HG02870 (cell line): ENCODE measurements at regions not wholly inside any gene's neighbourhood (a gene's known extent, or its start where the extent isn't known, plus 50 kb on each side); places are given as distances from the start of the nearest gene placed in this dataset.

Experiments
- ATAC-seq: cut with Tn5 transposase; IDR thresholded peaks from one replicate; pipeline ENCODE4 v1.9.1; 2021; ENCODE audit warnings: mild to moderate bottlenecking, moderate library complexity; ENCODE audit not compliant: unreplicated experiment

- no peak for ATAC-seq
These were observed 157.6 kb downstream of the AACS start for GRCh38 chr12:125222876-125223275.

DNA sequence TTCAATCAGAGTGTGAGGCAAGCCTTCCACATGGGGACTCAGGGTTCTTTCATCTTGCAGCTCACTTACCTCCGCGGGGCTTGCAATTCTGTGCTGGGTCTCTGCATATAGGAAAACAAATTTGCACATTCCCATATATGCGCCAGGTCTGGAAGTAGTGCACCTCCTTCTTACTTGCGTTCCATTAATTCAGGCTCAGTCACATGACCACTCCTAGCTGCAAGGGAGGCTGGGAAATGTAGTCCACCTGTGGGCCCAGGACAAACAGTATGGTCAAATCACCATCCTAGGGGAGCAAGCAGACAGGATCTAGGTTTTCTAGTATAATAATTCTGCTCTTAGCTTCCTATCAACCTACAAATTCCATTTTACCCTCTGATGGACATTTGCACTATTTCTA is 160.4 kb downstream of the AACS start:
- no peak for ATAC-seq

GRCh38 chr12:125228519-125229260 is 163.5 kb downstream of the AACS start:
- no peak for ATAC-seq

- ATAC-seq, result no peak
These were observed 164.8 kb downstream of the AACS start for GRCh38 chr12:125229878-125230530.

GRCh38 chr12:125233319-125233718 is 168.1 kb downstream of the AACS start:
- no peak for ATAC-seq

DNA sequence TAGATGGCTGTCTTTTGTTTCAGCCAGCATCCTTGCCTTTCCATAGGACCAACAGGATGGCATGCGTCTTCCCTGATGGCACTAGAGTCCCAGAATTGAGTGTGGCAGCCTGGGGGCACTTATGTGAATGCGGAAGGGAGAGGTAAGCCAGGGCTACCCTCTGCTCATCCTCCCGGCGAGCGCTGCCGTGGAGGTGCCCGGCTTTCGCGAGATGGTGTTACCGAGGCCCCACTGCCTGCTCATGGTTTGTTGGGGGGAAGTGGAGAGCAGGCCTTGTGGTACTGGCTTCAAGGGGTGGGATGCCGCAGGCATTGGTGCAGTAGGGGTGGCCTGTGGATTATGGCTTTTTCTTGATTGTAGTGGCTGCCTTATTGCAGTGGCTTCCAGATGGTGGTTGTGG is 174.3 kb downstream of the AACS start:
- ATAC-seq, result no peak

DNA sequence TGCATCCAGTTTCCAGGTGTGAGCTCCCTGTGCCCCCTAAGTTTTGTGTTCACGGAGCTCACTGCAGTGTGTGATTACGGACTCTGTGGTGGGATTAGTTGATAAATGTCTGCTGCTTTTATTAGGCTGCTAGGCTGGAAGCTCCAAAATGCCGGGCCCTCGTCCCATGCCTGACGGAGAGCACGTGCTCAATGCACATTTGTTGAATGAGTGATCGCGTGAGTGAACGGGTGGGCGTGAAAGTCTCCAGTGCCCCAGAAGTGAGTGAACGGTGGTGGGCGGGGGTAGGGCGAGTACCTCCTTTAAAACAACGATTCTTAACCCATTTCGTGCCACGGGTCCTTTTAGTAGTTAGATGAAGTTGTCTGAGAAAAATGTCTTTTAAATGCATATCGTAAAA is 175.5 kb downstream of the AACS start:
- ATAC-seq, result no peak

DNA sequence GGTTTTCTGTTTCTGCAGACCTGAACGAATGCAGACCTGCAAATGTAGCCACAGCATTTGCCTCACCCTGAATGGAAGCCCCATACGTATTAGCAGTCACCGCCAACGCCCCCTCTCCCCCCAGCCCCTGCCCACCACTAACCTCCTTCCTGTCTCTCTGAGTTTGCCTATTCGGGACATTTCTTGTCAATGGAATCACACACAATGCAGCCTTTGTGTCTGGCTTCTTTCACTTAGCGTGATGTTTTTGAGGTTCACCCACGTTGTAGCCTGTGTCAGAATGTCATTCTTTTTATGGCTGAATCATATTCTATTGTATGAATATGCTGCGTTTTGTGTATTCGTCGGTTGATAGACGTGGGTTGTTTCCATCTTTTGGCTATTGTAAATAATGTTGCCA is 178.6 kb downstream of the AACS start:
- ATAC-seq, result no peak

GRCh38 chr12:125244338-125244737 is 179.1 kb downstream of the AACS start:
- ATAC-seq, result no peak

DNA sequence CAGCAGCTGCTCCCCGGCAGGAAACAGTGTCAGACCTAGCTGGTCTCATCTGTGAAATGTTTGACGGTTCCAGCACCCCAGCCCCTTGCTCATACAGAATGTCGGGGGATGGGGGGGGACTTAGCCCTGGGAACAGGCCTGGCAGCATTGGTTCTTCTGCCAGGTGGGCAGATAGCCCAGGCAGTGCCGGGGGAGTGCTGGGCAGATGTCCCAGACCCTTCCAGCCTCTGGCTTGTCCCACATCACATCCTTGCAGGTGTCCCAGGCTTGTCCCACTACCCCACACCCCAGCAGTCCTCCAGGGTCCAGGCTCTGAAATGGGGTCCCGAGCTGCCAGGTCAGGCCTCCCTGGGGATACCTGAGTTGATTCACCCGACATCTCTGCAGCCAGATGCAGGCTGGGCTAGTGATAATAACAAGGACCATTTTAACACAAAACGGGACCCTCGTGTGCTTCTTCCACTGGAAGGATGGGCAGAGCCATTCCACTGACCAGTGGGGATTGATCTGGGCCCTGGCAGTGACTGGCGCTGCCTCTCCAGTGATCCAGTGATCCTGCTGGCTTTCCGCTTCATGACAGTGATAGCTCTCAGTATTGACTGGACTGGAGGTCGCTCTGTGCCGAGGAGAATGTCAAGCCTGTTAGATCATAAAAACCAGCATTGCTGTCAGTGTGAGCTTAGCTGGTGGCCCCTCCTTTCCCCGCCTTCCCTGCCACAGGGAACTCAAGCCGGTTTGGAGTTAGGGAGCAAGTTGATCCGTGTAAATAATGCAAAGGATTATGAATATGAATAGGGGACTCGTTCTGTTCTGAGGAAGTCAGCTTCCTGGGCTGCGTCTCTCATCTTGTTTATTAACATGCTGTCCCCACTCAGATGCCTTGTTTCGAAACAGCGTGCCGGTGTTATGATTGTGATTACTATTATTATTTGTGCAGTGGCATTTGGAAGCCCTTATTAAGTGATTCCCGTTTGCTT is 180.6 kb downstream of the AACS start:
- ATAC-seq, result no peak

DNA sequence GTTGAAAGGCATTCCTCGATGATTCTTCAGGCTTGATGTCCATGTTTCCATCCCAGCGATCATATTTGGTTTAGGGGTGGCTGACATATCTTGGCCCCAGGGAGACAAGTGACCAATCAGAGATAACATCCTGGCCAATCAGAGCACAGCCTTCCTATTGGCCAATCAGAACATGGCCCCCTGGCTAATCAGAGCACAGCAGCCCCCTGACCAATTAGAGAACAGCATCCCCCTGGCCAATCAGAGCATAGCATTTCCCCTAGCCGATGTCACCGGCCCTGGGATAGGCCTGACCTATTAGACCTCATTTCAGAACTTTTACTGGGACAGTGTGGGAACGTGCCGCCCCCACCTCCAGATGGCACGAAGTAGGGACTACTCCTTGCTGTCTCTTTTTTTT is 182.2 kb downstream of the AACS start:
- no peak for ATAC-seq

- no peak for ATAC-seq
These were observed 184.0 kb downstream of the AACS start for GRCh38 chr12:125249066-125249824.

DNA sequence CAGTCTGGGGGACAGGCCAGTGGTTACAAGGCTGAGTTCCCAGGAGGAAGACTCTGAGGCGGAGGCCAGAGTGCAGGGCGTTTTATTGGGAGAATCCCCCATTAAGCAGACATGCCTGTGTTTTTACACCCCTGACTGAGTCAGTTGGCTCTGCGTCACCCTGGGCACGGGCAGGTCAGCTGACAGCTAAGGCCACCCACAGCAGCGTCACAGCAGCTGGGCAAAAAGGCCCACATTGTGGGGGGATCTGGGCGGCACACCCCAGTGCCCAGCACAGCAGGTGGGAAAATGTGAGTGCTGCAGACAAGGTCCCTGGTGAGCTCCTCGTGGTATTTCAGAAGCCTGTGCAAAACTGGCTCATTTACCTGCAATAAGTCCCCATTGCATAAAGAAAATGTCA is 184.7 kb downstream of the AACS start:
- ATAC-seq, result no peak

DNA sequence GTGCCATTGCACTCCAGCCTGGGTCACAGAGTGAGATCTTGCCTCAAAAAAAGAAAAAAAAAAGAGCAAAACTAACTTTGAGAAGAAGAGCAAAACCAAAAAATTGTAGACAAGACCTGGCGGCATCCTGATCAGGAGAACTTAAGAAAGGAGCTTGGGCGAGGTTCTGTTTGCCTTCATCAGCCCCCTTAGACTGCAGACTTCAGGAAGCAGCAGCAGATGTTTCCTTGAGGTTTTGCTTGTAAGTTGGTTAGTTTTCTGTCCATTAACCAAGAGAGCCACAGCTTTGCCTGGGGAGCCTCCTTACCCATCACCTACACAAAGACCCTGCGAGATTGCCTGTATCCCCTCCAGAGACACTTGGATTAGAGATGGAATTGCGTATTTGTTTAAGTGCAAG is 189.0 kb downstream of the AACS start:
- no peak for ATAC-seq

DNA sequence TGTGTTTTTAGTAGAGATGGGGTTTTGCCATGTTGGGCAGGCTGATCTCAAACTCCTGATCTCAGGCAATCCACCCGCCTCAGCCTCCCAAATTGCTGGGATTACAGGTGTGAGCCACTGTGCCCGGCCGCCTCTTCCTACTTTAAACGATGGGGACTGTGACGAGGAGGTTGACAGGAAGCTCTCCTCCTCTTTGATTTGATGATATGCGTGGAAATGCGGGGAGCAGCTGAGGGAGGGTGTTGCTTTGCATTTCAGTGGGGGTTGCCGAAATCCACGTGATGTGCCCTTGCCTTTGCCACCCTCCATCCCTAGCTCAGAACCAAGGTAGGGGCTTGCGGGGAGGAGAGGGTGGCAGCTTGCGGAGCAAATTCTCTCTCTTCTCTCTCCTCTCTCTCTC is 189.6 kb downstream of the AACS start:
- no peak for ATAC-seq

DNA sequence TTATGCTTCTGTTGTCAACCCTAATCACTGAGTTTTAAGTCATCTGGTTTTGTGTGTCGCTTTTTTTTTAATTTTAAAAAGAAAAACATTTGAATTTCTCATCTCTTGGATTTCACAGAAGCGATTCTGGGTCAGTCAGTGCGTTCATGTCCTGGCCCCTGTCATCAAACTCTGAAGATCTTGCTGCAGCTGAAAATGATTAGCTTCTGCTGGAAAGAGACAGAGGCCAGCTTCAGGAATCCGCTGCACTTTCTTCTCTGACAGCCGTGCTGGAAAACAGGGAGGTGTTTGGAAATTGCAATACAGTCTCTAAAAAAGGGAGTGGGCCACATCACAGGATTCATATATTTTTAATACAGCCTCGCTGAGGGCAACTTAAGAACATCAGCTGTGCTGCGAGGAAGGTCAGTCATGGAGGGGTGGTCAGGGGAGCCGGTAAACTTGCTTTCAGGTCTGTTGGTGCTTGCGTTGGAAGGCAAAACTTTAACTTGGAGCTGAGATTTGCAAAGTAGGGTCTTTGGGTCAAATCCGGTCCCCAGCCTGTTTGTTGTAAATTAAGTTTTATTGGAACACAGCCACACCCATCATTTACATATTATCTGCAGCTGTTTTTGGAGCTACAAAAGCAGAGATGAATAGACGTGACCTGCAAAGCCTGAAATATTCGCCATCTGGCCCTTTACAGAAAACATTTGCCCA is 190.8 kb downstream of the AACS start:
- no peak for ATAC-seq

GRCh38 chr12:125256634-125256936 is 191.3 kb downstream of the AACS start:
- no peak for ATAC-seq

DNA sequence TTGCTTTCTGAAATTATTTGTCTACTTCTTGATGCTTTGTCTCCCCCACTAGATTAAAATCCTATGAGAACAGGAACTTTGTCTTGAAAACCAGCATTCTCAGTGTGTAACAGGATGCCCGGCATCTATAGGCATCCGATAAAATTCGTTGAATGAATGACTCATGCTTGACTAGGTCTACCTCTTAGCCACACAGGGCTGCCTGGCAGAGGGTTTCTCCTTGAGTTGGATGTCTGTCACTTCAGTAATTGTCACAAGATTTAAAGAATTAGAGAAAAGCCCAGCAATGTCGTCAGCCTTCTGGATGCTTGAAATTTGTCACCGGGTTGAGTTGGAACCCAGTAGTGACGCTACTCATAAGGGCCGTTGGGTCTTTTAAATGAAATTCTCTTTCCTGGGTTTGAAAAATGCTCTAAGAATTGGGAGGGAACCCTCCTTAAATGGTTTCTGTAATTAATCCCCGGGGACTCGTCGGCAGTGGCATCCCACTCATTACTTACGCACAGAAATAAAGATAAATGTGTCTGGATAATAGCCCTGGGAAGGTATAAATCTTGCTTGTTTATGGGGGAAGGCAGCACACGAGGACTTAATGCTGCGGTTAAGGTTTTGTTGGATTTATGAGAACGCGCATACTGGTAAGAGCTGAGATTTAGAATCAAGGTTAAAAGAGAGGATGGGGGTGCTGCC is 194.1 kb downstream of the AACS start:
- no peak for ATAC-seq

GRCh38 chr12:125262851-125263250 is 197.6 kb downstream of the AACS start:
- ATAC-seq, result no peak

- ATAC-seq, result no peak
These were observed 198.2 kb downstream of the AACS start for GRCh38 chr12:125263385-125263784.
